WERI-Rb-1 (cell line): ENCODE measurements at regions not wholly inside any gene's neighbourhood (a gene's known extent, or its start where the extent isn't known, plus 50 kb on each side); places are given as distances from the start of the nearest gene placed in this dataset.

Source experiments
- DNase-seq: peaks from one replicate; pipeline ENCODE4 v3.0.0-alpha.2; 2020
- H3K27ac ChIP-seq: fragments of 250-450 bp; sonication (Bioruptor Pico); 2 replicates; pipeline ENCODE4 v1.5.1; 2020; ENCODE audit warnings: mild to moderate bottlenecking, moderate library complexity
- H3K27me3 ChIP-seq: fragments of 250-450 bp; sonication (Bioruptor Pico); 2 replicates; pipeline ENCODE4 v1.5.1; 2021; ENCODE audit warnings: mild to moderate bottlenecking, low read depth, moderate library complexity; ENCODE audit not compliant: insufficient read depth, severe bottlenecking
- H3K36me3 ChIP-seq: fragments of 250-450 bp; sonication (Bioruptor Pico); 2 replicates; pipeline ENCODE4 v1.5.1; 2020; ENCODE audit warnings: mild to moderate bottlenecking, moderate library complexity
- H3K4me3 ChIP-seq: 2 replicates; pipeline ENCODE4 v1.5.1; 2011; ENCODE audit warnings: low read depth, mild to moderate bottlenecking, control low read depth, low read length
- H3K9me3 ChIP-seq: fragments of 250-450 bp; sonication (Bioruptor Pico); 2 replicates; pipeline ENCODE4 v1.5.1; 2021; ENCODE audit warnings: mild to moderate bottlenecking, moderate library complexity; ENCODE audit not compliant: severe bottlenecking
- CTCF ChIP-seq: IDR thresholded peaks from 2 replicates; pipeline ENCODE4 v1.5.1; 2011; ENCODE audit warnings: low read depth, mild to moderate bottlenecking, control low read depth, inconsistent platforms, low read length

DNA sequence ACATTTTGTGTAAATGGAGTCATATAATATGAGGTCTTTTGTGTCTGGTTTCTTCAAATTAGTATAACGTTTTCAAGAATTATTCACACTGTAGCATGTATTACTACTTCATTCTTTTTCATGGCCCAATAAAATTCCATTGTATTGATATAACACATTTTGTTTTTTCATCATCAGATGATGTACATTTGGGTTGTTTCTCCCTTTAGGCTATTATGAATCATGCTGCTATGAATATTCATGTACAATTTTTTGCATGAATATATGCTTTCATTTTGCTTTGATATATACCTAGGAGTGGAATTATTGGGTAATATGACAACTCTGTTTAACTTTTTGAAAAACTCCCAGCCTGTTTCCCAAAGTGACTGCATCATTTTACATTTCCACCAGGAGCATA is 220.2 kb downstream of the NR4A2 start:
- no peaks in the 10 kb centered on the region for H3K36me3 ChIP-seq
- no peak overlapping the region for H3K27ac ChIP-seq
- no peak for DNase-seq
- no peak for TF ChIP-seq CTCF
- H3K4me3 ChIP-seq = no peak overlapping the region
- no peaks in the 10 kb centered on the region for H3K27me3 ChIP-seq
- H3K9me3 ChIP-seq = no peaks in the 10 kb centered on the region

GRCh38 chr2:156110890-156111289 is 221.6 kb downstream of the NR4A2 start:
- TF ChIP-seq CTCF = 0 out of 2 replicates have a peak, but pooled peaks have one; percentile 6
- Histone ChIP-seq H3K36me3 (no peaks in the 10 kb centered on the region), H3K27me3 (no peaks in the 10 kb centered on the region), H3K9me3 (no peaks in the 10 kb centered on the region), H3K4me3 (no peak overlapping the region), H3K27ac (no peak overlapping the region)
- DNase-seq = peak; percentile 14

- H3K27me3 ChIP-seq = no peaks in the 10 kb centered on the region
Observed at GRCh38 chr2:156099382-156099781, 233.1 kb downstream of the NR4A2 start.

DNA sequence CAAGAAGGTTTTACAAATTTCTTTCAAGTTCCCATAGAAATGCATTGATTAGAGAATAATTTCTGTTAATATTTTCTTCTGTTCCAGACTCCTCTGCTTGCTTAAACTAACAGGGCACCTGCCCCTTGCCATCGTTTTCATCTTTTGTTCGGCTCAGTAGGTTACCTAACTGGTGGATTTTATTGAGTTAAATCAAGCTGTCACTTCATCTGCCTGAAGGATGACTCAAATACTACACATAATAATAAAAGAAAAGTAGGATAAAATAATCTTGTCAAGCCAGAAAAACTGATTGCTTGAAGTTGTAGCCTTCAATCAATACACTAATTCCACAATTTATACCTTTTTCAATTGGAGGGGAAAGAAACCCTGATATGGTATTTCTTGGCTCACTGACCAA is 234.0 kb downstream of the NR4A2 start:
- H3K36me3 ChIP-seq = no peaks in the 10 kb centered on the region
- TF ChIP-seq CTCF = no peak

More at GRCh38 chr2:156099382-156099781, 233.1 kb downstream of the NR4A2 start:
- Histone ChIP-seq H3K4me3 (no peak overlapping the region), H3K36me3 (no peaks in the 10 kb centered on the region), H3K27ac (no peak overlapping the region), H3K9me3 (no peaks in the 10 kb centered on the region)
- TF ChIP-seq CTCF = no peak
- DNase-seq = no peak

GRCh38 chr2:156088587-156088986 is 243.9 kb downstream of the NR4A2 start:
- no peak overlapping the region for H3K4me3 ChIP-seq
- no peak overlapping the region for H3K27ac ChIP-seq
- DNase-seq = no peak
- H3K9me3 ChIP-seq = no peaks in the 10 kb centered on the region
- H3K27me3 ChIP-seq = no peaks in the 10 kb centered on the region
- H3K36me3 ChIP-seq = no peaks in the 10 kb centered on the region
- no peak for TF ChIP-seq CTCF

More for the DNA sequence above, 234.0 kb downstream of the NR4A2 start:
- H3K9me3 ChIP-seq = no peaks in the 10 kb centered on the region
- H3K27ac ChIP-seq = no peak overlapping the region
- H3K27me3 ChIP-seq = no peaks in the 10 kb centered on the region
- no peak overlapping the region for H3K4me3 ChIP-seq
- DNase-seq = no peak

GRCh38 chr2:156087875-156088274 is 244.6 kb downstream of the NR4A2 start:
- H3K36me3 ChIP-seq = no peaks in the 10 kb centered on the region
- no peak for TF ChIP-seq CTCF
- no peak overlapping the region for H3K27ac ChIP-seq
- no peak for DNase-seq
- no peak overlapping the region for H3K4me3 ChIP-seq
- no peaks in the 10 kb centered on the region for H3K9me3 ChIP-seq
- no peaks in the 10 kb centered on the region for H3K27me3 ChIP-seq
